GM12874 (cell line): ENCODE measurements at regions not wholly inside any gene's neighbourhood (a gene's known extent, or its start where the extent isn't known, plus 50 kb on each side); places are given as distances from the start of the nearest gene placed in this dataset.
A peak's percentile ranks its signal among the peaks of the same experiment; 100 is the strongest.

Experiments used
- CTCF ChIP-seq: IDR thresholded peaks from 2 replicates; pipeline ENCODE4 v1.5.1; 2011; ENCODE audit warnings: low read depth, mild to moderate bottlenecking, control low read depth, low read length, moderate library complexity; ENCODE audit not compliant: insufficient read depth

DNA sequence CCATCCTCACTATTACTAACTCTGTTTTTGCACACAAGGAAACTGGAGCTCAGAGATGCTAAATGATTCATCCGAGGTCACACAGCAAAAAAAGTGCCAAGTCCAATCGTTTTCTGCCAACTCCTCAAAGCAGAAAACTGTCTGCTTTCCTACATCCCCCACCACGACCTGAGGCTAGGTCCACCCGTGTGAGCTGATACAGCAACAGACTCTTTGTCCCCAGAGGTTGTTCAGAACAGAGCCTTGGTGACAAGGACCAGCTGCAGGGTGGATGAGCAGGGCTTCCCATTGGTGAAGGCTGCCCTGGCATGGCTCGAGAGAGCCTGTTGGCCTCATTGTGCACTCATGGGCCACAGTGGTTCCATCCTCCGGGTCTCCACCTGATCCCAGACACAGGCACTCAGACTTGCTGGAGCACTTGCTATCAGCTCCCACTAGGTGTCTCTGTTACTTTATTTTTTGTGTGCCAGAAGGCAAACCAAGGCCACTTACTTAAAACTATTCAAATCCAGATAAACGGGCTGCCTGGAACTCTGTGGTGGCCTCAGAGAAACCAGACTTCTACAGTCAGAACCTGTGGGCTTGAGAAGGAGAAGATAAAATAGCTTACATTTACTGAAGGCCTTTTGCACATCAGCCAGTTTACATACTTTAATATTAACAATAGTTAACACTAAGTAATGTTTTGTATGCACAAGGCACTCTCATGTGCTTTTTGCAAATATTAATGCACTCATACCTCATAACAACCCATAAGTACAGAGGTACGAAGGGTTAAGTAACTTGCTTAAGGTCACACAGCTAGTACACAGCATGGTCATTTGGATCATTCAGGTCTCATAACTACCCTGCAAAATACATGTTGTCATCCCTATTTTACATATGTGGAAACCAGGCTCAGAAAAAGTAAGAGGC lies 62.9 kb upstream of the CTIF start:
- peak; percentile 74 for TF ChIP-seq CTCF

GRCh38 chr18:48473816-48474215 lies 64.6 kb upstream of the ZBTB7C start:
- TF ChIP-seq CTCF, result no peak

DNA sequence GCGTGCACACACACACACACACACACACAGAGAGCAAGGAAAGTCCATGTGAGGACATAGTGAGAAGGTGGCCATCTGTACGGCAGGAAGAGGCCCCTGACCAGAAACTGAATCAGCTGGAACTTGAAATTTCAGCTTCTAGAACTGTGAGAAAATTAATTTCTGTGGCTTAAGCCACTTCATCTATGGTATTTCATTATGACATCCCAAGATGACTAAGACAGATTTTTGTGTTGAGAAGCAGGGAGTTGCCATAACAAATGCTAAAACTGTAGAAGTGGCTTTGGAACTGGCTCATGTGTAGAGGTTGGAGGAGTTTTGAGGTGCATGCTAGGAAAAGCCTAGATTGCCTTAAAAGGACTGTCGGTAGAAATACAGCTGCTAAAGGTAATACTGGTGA lies 63.4 kb upstream of the ZBTB7C start:
- TF ChIP-seq CTCF, result no peak

GRCh38 chr18:48470484-48471180 lies 61.4 kb upstream of the ZBTB7C start:
- no peak for TF ChIP-seq CTCF

DNA sequence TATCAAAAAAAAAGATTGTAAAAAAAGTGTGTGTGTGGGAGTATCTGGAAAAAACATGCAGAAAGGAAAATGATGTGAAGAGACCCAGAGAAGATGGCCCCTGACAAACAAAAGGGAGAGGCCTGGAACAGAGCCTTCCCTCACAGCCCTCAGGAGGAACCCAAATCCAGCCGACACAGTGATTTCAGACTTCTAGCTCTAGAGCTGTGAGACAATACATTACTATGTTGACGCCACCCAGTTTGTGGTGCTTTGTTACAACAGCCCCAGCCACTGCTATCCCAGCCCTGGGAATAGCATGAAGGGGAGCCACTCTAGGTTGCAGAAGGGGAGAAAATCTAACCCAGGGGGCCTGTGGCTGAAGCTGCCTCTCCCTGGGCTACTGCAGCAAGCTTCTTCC lies 59.0 kb upstream of the ZBTB7C start:
- TF ChIP-seq CTCF, result no peak

- no peak for TF ChIP-seq CTCF
These were observed 58.0 kb upstream of the ZBTB7C start for GRCh38 chr18:48467231-48467630.

DNA sequence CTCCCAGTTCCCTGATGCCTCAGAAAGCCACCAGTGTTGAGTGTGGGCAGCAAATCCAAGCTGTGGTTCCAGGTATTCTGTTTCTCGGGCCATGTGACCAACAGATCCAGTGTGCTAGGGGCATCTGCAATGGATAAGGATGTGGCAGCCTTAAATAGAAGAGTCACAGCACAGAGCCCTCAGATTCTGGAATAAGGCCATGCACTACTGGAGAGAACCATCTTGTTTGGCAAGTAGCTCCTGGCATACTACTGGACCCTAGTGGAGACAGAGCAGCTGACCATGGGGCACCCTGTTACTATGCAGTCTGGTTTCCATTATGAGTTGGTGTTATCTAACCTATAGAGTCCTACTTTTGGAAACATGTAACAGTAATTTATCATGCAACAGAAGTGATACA lies 53.3 kb upstream of the ZBTB7C start:
- no peak for TF ChIP-seq CTCF
